GM13977 (cell line): ENCODE measurements at regions not wholly inside any gene's neighbourhood (a gene's known extent, or its start where the extent isn't known, plus 50 kb on each side); places are given as distances from the start of the nearest gene placed in this dataset.

ENCODE experiments used
- DNase-seq: peaks from one replicate; pipeline ENCODE4 v3.0.0; 2012; ENCODE audit warnings: low spot score
- CTCF ChIP-seq: IDR thresholded peaks from 2 replicates; pipeline ENCODE4 v1.5.1; 2012; ENCODE audit warnings: mild to moderate bottlenecking, control low read depth; ENCODE audit not compliant: insufficient read depth; ENCODE audit errors: extremely low read depth, missing control alignments
- in situ Hi-C: fragments of 300-500 bp; cut with MboI; formaldehyde crosslinking; loops from one replicate; pipeline ENCODE4 v1.12.0; 2022; ENCODE audit warnings: low sequenced_read_pairs, low pct_unique_long_range_greater_than_20kb, mixed read lengths, inconsistent platforms; ENCODE audit not compliant: unreplicated experiment

DNA sequence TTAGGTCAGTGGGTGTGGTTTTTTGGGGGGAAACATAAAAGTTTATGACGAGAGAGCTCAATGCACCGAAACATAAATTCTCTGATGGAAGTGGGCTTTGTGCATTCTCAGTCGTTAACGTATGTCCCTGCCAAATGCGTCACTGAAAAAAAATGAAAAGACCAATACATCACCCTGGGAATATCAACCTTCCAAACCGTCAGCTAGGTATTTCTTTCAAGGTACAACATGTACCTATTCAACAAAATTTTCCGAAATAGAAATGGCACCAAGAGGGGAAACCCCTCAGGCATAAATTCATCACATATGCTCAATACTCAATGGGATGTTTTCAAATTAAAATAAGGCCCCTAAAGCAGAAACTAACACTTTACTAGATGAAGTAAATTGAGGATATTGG lies 266.6 kb upstream of the SUCLG2 start:
- no peak for TF ChIP-seq CTCF
- in situ Hi-C loops = no loop called here

DNA sequence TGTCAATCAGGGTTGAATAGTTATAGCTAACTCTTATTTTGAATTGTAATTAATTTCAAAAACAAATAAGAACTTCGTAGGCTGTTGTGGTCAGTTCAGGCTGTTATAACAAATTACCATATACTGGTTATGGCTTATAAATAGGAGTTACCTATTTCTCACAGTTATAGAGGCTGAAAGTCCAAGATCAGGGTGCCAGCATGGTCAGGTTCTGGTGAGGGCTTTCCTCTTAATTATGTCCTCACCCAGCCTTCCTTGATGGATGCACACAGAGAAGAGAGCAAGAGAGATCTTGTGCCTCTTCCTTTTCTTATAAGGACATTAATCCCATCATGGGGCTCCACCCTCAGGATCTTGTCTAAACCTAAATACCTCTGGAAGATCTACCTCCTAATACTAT lies 265.9 kb upstream of the SUCLG2 start:
- in situ Hi-C loops = no loop called here
- no peak for DNase-seq
- TF ChIP-seq CTCF = no peak

More for the DNA sequence above, 266.6 kb upstream of the SUCLG2 start:
- no peak for DNase-seq

DNA sequence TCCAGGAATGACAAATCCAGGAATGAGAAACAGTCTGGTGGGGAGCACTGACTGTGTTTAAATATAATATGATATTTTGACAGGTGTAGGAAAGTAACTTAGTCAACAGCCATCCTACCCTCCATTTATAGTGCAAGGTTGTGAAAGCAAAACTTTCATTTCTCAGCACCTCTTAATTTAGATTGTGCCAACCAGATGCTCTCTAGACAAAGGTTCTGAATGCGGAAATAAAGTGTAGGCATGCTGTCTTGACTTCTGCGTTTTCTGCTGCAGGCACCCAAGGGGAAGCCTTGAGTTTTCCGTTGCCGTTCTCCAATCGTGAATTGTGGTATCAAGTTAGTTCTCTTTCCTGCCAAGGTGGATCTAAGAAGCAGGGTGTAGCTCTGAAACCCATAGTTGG lies 261.9 kb upstream of the SUCLG2 start:
- TF ChIP-seq CTCF = no peak
- in situ Hi-C loops = no loop called here
- DNase-seq = no peak

DNA sequence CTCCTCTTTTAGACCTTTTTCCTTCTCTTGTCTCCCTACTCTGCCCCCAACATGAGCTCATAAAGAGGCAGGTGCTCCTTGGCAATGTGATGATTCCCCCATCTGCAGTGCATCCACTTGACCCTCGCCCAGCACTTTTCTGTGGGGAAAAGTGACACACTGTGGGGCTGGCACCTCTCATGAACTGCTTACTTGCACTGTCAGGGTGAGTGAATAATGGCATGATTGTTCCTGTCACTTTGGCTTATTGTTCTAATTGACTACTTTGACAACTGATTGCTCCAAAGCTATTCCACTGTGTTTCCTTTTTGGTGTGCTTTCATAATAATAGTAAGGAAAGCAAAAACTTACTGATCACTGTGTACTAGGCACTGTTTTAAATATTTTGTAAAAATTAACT lies 253.3 kb upstream of the SUCLG2 start:
- no peak for DNase-seq
- in situ Hi-C loops = no loop called here
- no peak for TF ChIP-seq CTCF

DNA sequence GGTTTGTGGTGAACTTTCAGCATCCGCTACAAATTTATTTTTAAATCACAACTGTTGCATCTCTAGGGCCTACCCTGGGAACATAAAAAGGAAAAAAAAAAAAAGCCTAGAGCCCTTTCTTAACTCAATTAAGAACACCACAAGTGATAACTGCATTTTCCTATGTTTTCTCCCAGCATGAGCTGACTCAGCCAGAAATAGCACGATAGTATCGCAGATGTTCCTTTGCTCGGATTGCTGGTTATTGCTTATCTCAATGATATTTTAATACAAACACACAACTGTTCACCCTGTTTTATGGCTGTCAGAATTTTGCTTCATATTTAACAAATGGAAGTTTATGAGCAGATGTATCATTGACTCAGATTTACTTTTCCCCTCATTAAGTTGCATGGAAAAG lies 251.8 kb upstream of the SUCLG2 start:
- TF ChIP-seq CTCF = no peak
- DNase-seq = no peak
- in situ Hi-C loops = no loop called here

DNA sequence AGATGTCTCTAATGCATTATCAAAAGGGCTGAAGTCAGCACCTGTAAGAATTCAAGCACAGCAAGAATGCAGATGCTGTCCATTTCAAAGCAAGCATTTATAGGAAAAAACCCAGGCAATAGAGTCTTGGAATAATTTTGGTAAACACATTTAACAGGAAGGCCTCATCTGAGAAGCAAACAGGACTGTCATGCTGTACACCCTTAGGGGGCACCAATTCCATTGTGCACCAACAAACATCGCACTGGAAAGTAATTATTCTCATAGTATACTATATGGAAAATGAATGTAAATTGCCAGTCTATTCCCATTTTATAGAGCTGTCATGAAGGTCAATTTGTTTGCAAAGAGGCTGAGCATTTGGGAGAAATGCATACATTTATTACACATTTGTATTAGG lies 247.3 kb upstream of the SUCLG2 start:
- DNase-seq = no peak
- in situ Hi-C loops = no loop called here

More for the DNA sequence above, 247.3 kb upstream of the SUCLG2 start:
- no peak for TF ChIP-seq CTCF
